ENCODE measurements at regions not wholly inside any gene's neighbourhood (a gene's known extent, or its start where the extent isn't known, plus 50 kb on each side); places are given as distances from the start of the nearest gene placed in this dataset.

GRCh38 chr7:53398566-53398965 lies 363.1 kb downstream of the POM121L12 start:
- no peak for TF ChIP-seq TEAD4 (IDR thresholded peaks at IDR 0.05; ENCODE audit: low read length)
- TF ChIP-seq TEAD4 (CRISPR knock-in tag; IDR thresholded peaks at IDR 0.05; ENCODE audit: borderline replicate concordance), result no peak
- no peak for TF ChIP-seq RBM15 (IDR thresholded peaks at IDR 0.05; ENCODE audit: insufficient read depth, low read length)
- TF ChIP-seq POLR2A (conservative IDR thresholded peaks at IDR 0.05), result no peak
